Calu3 (cell line): ENCODE measurements at regions not wholly inside any gene's neighbourhood (a gene's known extent, or its start where the extent isn't known, plus 50 kb on each side); places are given as distances from the start of the nearest gene placed in this dataset.

ENCODE experiments used
- BruUV-seq: library from RNA; stranded (reverse); fragments of 400-500 nt; replicated peaks from 2 replicates; lab custom pipeline; 2021; lab: Mats Ljungman, UMichigan
- CTCF ChIA-PET: fragments of 300-600 bp; sonication (Branson Sonifier 250); formaldehyde crosslinking; loops from one replicate; lab custom pipeline; 2022; ENCODE audit warnings: antibody characterized with exemption; lab: Charles Lee
- DNase-seq: peaks from one replicate; pipeline ENCODE4 v3.0.0; 2022
- H3K27ac Mint-ChIP-seq: one replicate; pipeline ENCODE4 v1.8.0; 2022; ENCODE audit warnings: mixed read lengths; ENCODE audit not compliant: unreplicated experiment
- H3K27me3 Mint-ChIP-seq: one replicate; pipeline ENCODE4 v1.8.0; 2022; ENCODE audit warnings: mixed read lengths; ENCODE audit not compliant: unreplicated experiment
- H3K36me3 Mint-ChIP-seq: one replicate; pipeline ENCODE4 v1.8.0; 2022; ENCODE audit warnings: mild to moderate bottlenecking, moderate library complexity, mixed read lengths; ENCODE audit not compliant: insufficient read depth, unreplicated experiment
- H3K4me1 Mint-ChIP-seq: one replicate; pipeline ENCODE4 v1.8.0; 2022; ENCODE audit warnings: mild to moderate bottlenecking, low read depth, mixed read lengths; ENCODE audit not compliant: unreplicated experiment
- H3K4me3 Mint-ChIP-seq: one replicate; pipeline ENCODE4 v1.8.0; 2022; ENCODE audit warnings: mild to moderate bottlenecking, low read depth, moderate library complexity, mixed read lengths; ENCODE audit not compliant: unreplicated experiment
- H3K9me3 Mint-ChIP-seq: one replicate; pipeline ENCODE4 v1.8.0; 2022; ENCODE audit warnings: low read depth, mixed read lengths; ENCODE audit not compliant: unreplicated experiment
- CTCF ChIP-seq: fragments of 200-600 bp; IDR thresholded peaks from one replicate; pipeline ENCODE4 v1.8.0; 2022; ENCODE audit warnings: antibody characterized with exemption; ENCODE audit not compliant: unreplicated experiment
- intact Hi-C: fragments of 100-400 bp; cut with micrococcal nuclease; formaldehyde crosslinking; loops from one replicate; pipeline ENCODE4 v1.10.0; 2022; ENCODE audit not compliant: unreplicated experiment

- intact Hi-C loops = no loop called here
- Mint-ChIP-seq H3K27me3 (peaks cover 33% of the 10 kb centered on the region), H3K27ac (no peak overlapping the region)
These were observed 522.3 kb downstream of the BRD1 start for GRCh38 chr22:49305214-49305965.

GRCh38 chr22:49303781-49304461 lies 523.8 kb downstream of the BRD1 start:
- no peak for TF ChIP-seq CTCF
- CTCF ChIA-PET = interaction anchor here (0.9 kb wide), 1 partner anchor 257 kb away, joined by 3 read pairs; no protein-coding TSS in a partner anchor
- H3K4me1 Mint-ChIP-seq = no peaks in the 10 kb centered on the region
- H3K27me3 Mint-ChIP-seq = peaks cover 19% of the 10 kb centered on the region
- BruUV-seq = no TSS peak
- intact Hi-C loops = no loop called here
- no peak overlapping the region for H3K4me3 Mint-ChIP-seq
- no peaks in the 10 kb centered on the region for H3K36me3 Mint-ChIP-seq
- peaks cover 5% of the 10 kb centered on the region for H3K9me3 Mint-ChIP-seq
- DNase-seq = no peak
- H3K27ac Mint-ChIP-seq = no peak overlapping the region

More at GRCh38 chr22:49305214-49305965, 522.3 kb downstream of the BRD1 start:
- Mint-ChIP-seq H3K4me1 (no peaks in the 10 kb centered on the region), H3K4me3 (no peak overlapping the region), H3K36me3 (no peaks in the 10 kb centered on the region), H3K9me3 (peaks cover 6% of the 10 kb centered on the region)
- BruUV-seq = no TSS peak
- CTCF ChIA-PET = interaction anchor here (0.9 to 1.0 kb wide), 2 partner anchors 259 to 813 kb away, joined by 3 read pairs; no protein-coding TSS in a partner anchor
- peak; percentile 75 for DNase-seq
- peak; percentile 81 for TF ChIP-seq CTCF

GRCh38 chr22:49303061-49303735 lies 524.5 kb downstream of the BRD1 start:
- H3K9me3 Mint-ChIP-seq = peaks cover 5% of the 10 kb centered on the region
- BruUV-seq = no TSS peak
- peaks cover under 1% of the 10 kb centered on the region for H3K36me3 Mint-ChIP-seq
- H3K4me3 Mint-ChIP-seq = no peak overlapping the region
- no peaks in the 10 kb centered on the region for H3K4me1 Mint-ChIP-seq
- no peak for TF ChIP-seq CTCF
- CTCF ChIA-PET = no interaction called here
- no peak overlapping the region for H3K27ac Mint-ChIP-seq
- peaks cover 19% of the 10 kb centered on the region for H3K27me3 Mint-ChIP-seq
- no peak for DNase-seq
- intact Hi-C loops = no loop called here

- CTCF ChIA-PET = no interaction called here
- H3K27me3 Mint-ChIP-seq = peaks cover 19% of the 10 kb centered on the region
- peaks cover 3% of the 10 kb centered on the region for H3K36me3 Mint-ChIP-seq
- no peak overlapping the region for H3K4me3 Mint-ChIP-seq
- no peak for DNase-seq
- peaks cover 9% of the 10 kb centered on the region for H3K9me3 Mint-ChIP-seq
- BruUV-seq = no TSS peak
- H3K27ac Mint-ChIP-seq = no peak overlapping the region
- intact Hi-C loops = no loop called here
- H3K4me1 Mint-ChIP-seq = no peaks in the 10 kb centered on the region
- TF ChIP-seq CTCF = no peak
These were observed 525.1 kb downstream of the BRD1 start for GRCh38 chr22:49302530-49302929.
